Testis (tissue), 2 donors: ENCODE measurements at regions not wholly inside any gene's neighbourhood (a gene's known extent, or its start where the extent isn't known, plus 50 kb on each side); places are given as distances from the start of the nearest gene placed in this dataset.

Source experiments
- DNase-seq: peaks from one replicate; pipeline ENCODE4 v3.0.0-alpha.2; 2019
- H3K27ac ChIP-seq, 2 donors: fragments of 200-600 bp; sonication (generic); one replicate each; pipeline ENCODE4 v1.5.1; 2019
- H3K27me3 ChIP-seq: fragments of 200-600 bp; sonication (generic); one replicate; pipeline ENCODE4 v1.5.1; 2019
- H3K36me3 ChIP-seq: fragments of 200-600 bp; sonication (generic); one replicate; pipeline ENCODE4 v1.5.1; 2017; ENCODE audit warnings: low read depth; ENCODE audit errors: missing control alignments
- H3K4me1 ChIP-seq: fragments of 200-600 bp; sonication (generic); one replicate; pipeline ENCODE4 v1.5.1; 2019
- H3K4me3 ChIP-seq, 2 donors: fragments of 200-600 bp; sonication (generic); one replicate each; pipeline ENCODE4 v1.5.1; 2017 to 2019
- H3K9me3 ChIP-seq: fragments of 200-600 bp; sonication (generic); one replicate; pipeline ENCODE4 v1.5.1; 2017
- CTCF ChIP-seq, 3 experiments: fragments of 450-650 bp in 2 of 3; fragments of 200-600 bp in 1 of 3; sonication (generic) in 1 of 3; IDR thresholded peaks; one replicate each; pipeline ENCODE4 v1.5.1; 2016 to 2019; ENCODE audit warnings: antibody characterized with exemption in 3 of 3, mild to moderate bottlenecking in 2 of 3, moderate library complexity in 1 of 3
- POLR2A ChIP-seq: fragments of 450-650 bp; IDR thresholded peaks from one replicate; pipeline ENCODE4 v1.6.1; 2017; ENCODE audit warnings: antibody characterized with exemption, mild to moderate bottlenecking, moderate library complexity
- WGBS, 2 donors: methylation state at CpG; one replicate each; pipeline ENCODE4 v1.1.5; 2018; 5-methylcytosine and 5-hydroxymethylcytosine counted together
- intact Hi-C: fragments of 100-400 bp; cut with DNase I; formaldehyde crosslinking; loops from one replicate; pipeline ENCODE4 v1.15.1; 2023; ENCODE audit warnings: low total_unique reads

- TF ChIP-seq POLR2A (no peak), CTCF (IDR thresholded peaks at IDR 0.05) (no peak)
- Histone ChIP-seq H3K4me1 (no peaks in the 10 kb centered on the region), H3K36me3 (no peaks in the 10 kb centered on the region), H3K27me3 (no peaks in the 10 kb centered on the region), H3K4me3 (no peak overlapping the region), H3K27ac (no peak overlapping the region), H3K9me3 (no peaks in the 10 kb centered on the region)
- intact Hi-C loops, result no loop called here
- no peak for DNase-seq
- WGBS, 2 donors, result 50 to 67% methylated on average over 14 of the region's 14 CpGs
These were observed 49.9 kb upstream of the MGMT start for GRCh38 chr10:129416956-129417765.
